ENCODE measurements at regions not wholly inside any gene's neighbourhood (a gene's known extent, or its start where the extent isn't known, plus 50 kb on each side); places are given as distances from the start of the nearest gene placed in this dataset.

DNA sequence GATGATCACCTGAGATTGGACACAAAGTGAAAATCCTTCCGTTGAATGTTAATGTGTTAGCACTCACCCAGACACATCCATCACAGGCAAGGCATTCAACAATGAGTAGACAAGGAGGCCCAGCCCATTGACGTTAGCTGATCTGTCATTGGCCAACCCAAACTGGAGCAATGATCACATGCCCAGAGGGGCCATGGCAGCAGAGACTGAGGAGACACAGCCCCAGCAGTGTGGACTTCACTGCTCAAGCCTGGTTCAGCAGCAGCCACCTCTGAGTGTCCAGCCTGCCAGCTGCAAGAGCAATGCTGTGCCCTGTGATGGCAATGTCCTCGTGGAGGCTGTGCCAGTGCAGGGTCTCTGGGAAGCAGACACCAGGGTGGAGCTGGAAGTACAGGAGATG is 622.2 kb downstream of the AACS start:
- H3K36me3 Mint-ChIP-seq: no peaks in the 10 kb centered on the region
- peak overlapping the region; percentile 85 for H3K27ac Mint-ChIP-seq
- H3K4me3 Mint-ChIP-seq: no peak overlapping the region
- peaks cover 3% of the 10 kb centered on the region for H3K9me3 Mint-ChIP-seq
- no peaks in the 10 kb centered on the region for H3K79me2 ChIP-seq (ENCODE audit: low read depth)
- no peak overlapping the region for H3K4me3 ChIP-seq
- peaks cover 36% of the 10 kb centered on the region for H3K27me3 ChIP-seq
- H3K36me3 ChIP-seq: no peaks in the 10 kb centered on the region
- H3K9ac ChIP-seq: no peak overlapping the region
- no peak overlapping the region for H2AFZ ChIP-seq (replicated peaks)
- no peak overlapping the region for H3K27ac ChIP-seq
- no peak for DNase-seq (ENCODE audit: low spot score)
- H4K20me1 ChIP-seq (ENCODE audit: low read depth): no peaks in the 10 kb centered on the region
- H3K9me3 ChIP-seq (ENCODE audit: low read depth): no peaks in the 10 kb centered on the region
- no peaks in the 10 kb centered on the region for H3K4me1 ChIP-seq
- H3K27me3 Mint-ChIP-seq (ENCODE audit: insufficient read depth, low read depth): peaks cover 5% of the 10 kb centered on the region
- no peaks in the 10 kb centered on the region for H3K4me1 Mint-ChIP-seq
- no peaks in the 10 kb centered on the region for H3F3A ChIP-seq (ENCODE audit: low read depth)
- H3K4me2 ChIP-seq: no peak overlapping the region
- TF ChIP-seq EZH2phosphoT487 (IDR thresholded peaks at IDR 0.05) (no peak), EZH2 (IDR thresholded peaks at IDR 0.05) (no peak)

DNA sequence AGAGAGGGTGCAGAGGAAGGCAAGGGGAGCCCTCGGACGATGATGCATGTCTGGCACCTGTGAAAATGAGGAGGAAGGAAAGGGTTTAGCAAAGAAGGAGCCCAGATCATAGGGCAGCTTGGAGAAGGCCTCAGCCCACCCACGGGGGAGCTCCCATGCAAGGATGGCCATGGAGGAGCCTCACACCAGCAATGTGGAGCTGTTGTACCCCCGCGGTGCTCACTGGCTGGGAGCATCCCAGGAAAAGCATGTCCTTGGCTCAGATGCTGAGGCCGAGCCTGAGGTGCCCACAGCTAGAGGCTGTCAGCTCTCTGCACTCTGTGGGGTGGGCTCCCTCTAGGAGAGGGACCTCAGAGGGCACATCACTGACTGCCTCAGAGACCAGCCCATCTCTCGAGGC is 622.6 kb downstream of the AACS start:
- H3K27me3 Mint-ChIP-seq (ENCODE audit: insufficient read depth, low read depth): peaks cover 5% of the 10 kb centered on the region
- peak overlapping the region; percentile 85 for H3K27ac Mint-ChIP-seq

DNA sequence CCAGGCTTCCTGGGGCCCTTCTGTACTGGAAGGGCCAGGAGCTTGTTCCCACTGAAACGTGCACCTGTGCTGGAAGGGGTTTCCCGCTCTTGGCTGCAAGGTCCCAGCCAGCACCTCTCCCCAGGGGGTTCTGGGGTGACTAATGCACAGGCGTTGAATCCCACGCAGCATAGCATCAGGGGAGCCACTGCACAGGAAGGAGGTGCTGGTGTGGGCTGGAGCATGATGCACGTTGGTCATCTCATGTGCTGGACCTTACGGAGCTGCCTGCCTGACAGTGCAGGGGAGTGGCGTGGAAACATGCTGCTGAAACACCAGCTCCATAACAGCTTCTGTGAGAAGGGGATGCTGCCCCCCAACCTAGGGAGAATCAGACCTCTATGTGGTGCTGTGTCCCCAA is 623.0 kb downstream of the AACS start:
- Histone ChIP-seq H4K20me1 (ENCODE audit: low read depth) (no peaks in the 10 kb centered on the region), H3K36me3 (no peaks in the 10 kb centered on the region), H3K4me1 (no peaks in the 10 kb centered on the region), H3K4me2 (no peak overlapping the region), H3K79me2 (ENCODE audit: low read depth) (no peaks in the 10 kb centered on the region), H3K9me3 (ENCODE audit: low read depth) (no peaks in the 10 kb centered on the region), H3F3A (ENCODE audit: low read depth) (no peaks in the 10 kb centered on the region), H3K9ac (no peak overlapping the region), H3K27ac (no peak overlapping the region), H3K4me3 (no peak overlapping the region), H3K27me3 (peaks cover 28% of the 10 kb centered on the region), H2AFZ (replicated peaks) (no peak overlapping the region)
- Mint-ChIP-seq H3K4me3 (no peak overlapping the region), H3K36me3 (no peaks in the 10 kb centered on the region), H3K9me3 (peaks cover 3% of the 10 kb centered on the region), H3K4me1 (no peaks in the 10 kb centered on the region), H3K27me3 (ENCODE audit: insufficient read depth, low read depth) (peaks cover 5% of the 10 kb centered on the region), H3K27ac (no peak overlapping the region)
- no peak for DNase-seq (ENCODE audit: low spot score)
- no peak for TF ChIP-seq EZH2phosphoT487 (IDR thresholded peaks at IDR 0.05)
- no peak for TF ChIP-seq EZH2 (IDR thresholded peaks at IDR 0.05)
- TF ChIP-seq, protein P1, sequence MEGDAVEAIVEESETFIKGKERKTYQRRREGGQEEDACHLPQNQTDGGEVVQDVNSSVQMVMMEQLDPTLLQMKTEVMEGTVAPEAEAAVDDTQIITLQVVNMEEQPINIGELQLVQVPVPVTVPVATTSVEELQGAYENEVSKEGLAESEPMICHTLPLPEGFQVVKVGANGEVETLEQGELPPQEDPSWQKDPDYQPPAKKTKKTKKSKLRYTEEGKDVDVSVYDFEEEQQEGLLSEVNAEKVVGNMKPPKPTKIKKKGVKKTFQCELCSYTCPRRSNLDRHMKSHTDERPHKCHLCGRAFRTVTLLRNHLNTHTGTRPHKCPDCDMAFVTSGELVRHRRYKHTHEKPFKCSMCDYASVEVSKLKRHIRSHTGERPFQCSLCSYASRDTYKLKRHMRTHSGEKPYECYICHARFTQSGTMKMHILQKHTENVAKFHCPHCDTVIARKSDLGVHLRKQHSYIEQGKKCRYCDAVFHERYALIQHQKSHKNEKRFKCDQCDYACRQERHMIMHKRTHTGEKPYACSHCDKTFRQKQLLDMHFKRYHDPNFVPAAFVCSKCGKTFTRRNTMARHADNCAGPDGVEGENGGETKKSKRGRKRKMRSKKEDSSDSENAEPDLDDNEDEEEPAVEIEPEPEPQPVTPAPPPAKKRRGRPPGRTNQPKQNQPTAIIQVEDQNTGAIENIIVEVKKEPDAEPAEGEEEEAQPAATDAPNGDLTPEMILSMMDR (IDR thresholded peaks at IDR 0.05): no peak

More for the DNA sequence above, 622.6 kb downstream of the AACS start:
- H3K4me1 Mint-ChIP-seq: no peaks in the 10 kb centered on the region
- H3K36me3 ChIP-seq: no peaks in the 10 kb centered on the region
- H3K9me3 Mint-ChIP-seq: peaks cover 3% of the 10 kb centered on the region
- H3K4me1 ChIP-seq: no peaks in the 10 kb centered on the region
- peaks cover 32% of the 10 kb centered on the region for H3K27me3 ChIP-seq
- no peak overlapping the region for H3K27ac ChIP-seq
- H3K4me3 Mint-ChIP-seq: no peak overlapping the region
- H3F3A ChIP-seq (ENCODE audit: low read depth): no peaks in the 10 kb centered on the region
- no peak for DNase-seq (ENCODE audit: low spot score)
- H3K36me3 Mint-ChIP-seq: no peaks in the 10 kb centered on the region
- no peak overlapping the region for H3K9ac ChIP-seq
- H2AFZ ChIP-seq (replicated peaks): no peak overlapping the region
- no peak overlapping the region for H3K4me3 ChIP-seq
- TF ChIP-seq EZH2phosphoT487 (IDR thresholded peaks at IDR 0.05) (no peak), EZH2 (IDR thresholded peaks at IDR 0.05) (no peak)
- TF ChIP-seq, protein P1 (IDR thresholded peaks at IDR 0.05): no peak
- H3K4me2 ChIP-seq: no peak overlapping the region
- H3K79me2 ChIP-seq (ENCODE audit: low read depth): no peaks in the 10 kb centered on the region
- no peaks in the 10 kb centered on the region for H4K20me1 ChIP-seq (ENCODE audit: low read depth)
- H3K9me3 ChIP-seq (ENCODE audit: low read depth): no peaks in the 10 kb centered on the region

DNA sequence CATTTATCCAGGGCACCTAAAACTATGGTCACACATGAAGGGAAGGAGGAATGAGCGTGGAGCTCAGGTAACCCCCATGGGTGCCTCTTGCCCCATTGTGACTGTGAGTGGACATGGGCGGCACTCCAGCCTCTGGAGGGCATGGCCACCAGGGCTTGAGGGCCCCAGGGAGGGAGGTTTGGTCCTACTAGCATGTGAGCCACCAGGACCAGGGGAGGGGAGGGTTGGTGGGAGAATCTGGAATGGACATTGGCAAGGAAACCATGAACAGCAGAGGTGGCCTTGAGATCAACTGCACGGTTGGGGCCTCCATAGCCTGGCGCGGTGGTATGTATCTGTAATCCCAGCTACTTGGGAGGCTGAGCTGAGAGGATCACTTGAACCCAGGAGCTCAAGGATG is 623.6 kb downstream of the AACS start:
- H2AFZ ChIP-seq (replicated peaks): no peak overlapping the region
- H3K9me3 Mint-ChIP-seq: peaks cover 3% of the 10 kb centered on the region

More for the DNA sequence above, 623.6 kb downstream of the AACS start:
- H3K4me1 ChIP-seq: no peaks in the 10 kb centered on the region
- no peaks in the 10 kb centered on the region for H3K36me3 ChIP-seq
- no peaks in the 10 kb centered on the region for H3K4me1 Mint-ChIP-seq
- H3K27me3 ChIP-seq: peaks cover 24% of the 10 kb centered on the region
- no peaks in the 10 kb centered on the region for H3K79me2 ChIP-seq (ENCODE audit: low read depth)
- no peak for DNase-seq (ENCODE audit: low spot score)
- no peaks in the 10 kb centered on the region for H3K36me3 Mint-ChIP-seq
- no peak overlapping the region for H3K27ac Mint-ChIP-seq
- no peaks in the 10 kb centered on the region for H4K20me1 ChIP-seq (ENCODE audit: low read depth)
- H3K9me3 ChIP-seq (ENCODE audit: low read depth): no peaks in the 10 kb centered on the region
- H3K4me3 Mint-ChIP-seq: no peak overlapping the region
- TF ChIP-seq EZH2phosphoT487 (IDR thresholded peaks at IDR 0.05) (no peak), EZH2 (IDR thresholded peaks at IDR 0.05) (no peak)
- TF ChIP-seq, protein P1 (IDR thresholded peaks at IDR 0.05): no peak
- no peak overlapping the region for H3K27ac ChIP-seq
- no peak overlapping the region for H3K4me3 ChIP-seq
- no peaks in the 10 kb centered on the region for H3F3A ChIP-seq (ENCODE audit: low read depth)
- H3K9ac ChIP-seq: no peak overlapping the region
- H3K4me2 ChIP-seq: no peak overlapping the region
- peaks cover 2% of the 10 kb centered on the region for H3K27me3 Mint-ChIP-seq (ENCODE audit: insufficient read depth, low read depth)
